HG03097 (cell line): ENCODE measurements at regions not wholly inside any gene's neighbourhood (a gene's known extent, or its start where the extent isn't known, plus 50 kb on each side); places are given as distances from the start of the nearest gene placed in this dataset.
"Not testable (repeated sequence)": the region's sequence is repeated elsewhere in the genome, so short reads cannot be mapped to it uniquely, and the experiment has no call there.

Experiments used
- ATAC-seq: cut with Tn5 transposase; IDR thresholded peaks from one replicate; pipeline ENCODE4 v1.9.1; 2021; ENCODE audit not compliant: unreplicated experiment, low FRiP score

DNA sequence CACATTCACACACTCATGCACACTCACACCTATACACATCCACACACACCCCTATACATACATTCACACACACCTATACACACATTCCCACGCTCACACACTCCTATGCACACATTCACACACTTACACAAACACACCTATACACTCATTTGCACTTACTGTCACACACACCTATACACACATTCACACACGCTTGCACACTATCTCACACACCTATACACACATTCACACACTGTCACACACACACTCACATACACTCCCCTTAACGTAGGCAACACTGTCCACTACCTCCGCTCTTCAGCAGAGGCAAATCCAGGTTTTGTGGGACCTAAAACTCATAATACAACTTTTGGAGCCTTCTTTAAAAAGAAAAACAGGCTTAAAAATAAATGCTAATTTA, 487.7 kb upstream of the CDH4 start:
- ATAC-seq, result no peak

- ATAC-seq, result no peak
Observed at GRCh38 chr20:60764771-60765170, 487.3 kb upstream of the CDH4 start.

DNA sequence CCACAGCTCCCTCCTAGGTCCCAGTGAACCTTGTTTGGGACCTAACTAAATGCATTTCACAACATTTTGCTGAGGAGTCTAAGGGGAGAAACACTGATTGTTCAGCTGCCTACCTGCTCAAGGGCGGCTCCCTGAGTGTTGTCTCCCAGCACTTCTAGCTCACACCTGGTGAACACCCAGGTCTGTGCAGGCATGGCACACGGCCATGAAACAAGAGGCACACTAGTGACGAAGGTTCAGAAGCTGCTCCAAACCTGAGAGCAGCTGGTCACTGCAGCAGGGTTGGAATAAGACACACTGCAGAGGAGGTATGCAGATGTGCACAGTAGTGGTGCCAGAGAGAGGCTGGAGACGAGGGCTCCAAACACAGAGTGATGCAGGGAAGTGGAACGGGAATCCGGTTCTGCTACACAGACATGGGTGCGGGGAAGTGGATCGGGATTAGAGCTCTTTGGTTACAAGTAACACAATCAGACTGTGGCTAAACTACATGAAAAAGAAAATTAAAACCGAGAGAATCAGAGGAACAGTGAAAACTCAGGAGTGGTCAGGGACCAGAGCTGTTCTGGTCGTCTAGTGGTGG, 486.1 kb upstream of the CDH4 start:
- no peak for ATAC-seq

DNA sequence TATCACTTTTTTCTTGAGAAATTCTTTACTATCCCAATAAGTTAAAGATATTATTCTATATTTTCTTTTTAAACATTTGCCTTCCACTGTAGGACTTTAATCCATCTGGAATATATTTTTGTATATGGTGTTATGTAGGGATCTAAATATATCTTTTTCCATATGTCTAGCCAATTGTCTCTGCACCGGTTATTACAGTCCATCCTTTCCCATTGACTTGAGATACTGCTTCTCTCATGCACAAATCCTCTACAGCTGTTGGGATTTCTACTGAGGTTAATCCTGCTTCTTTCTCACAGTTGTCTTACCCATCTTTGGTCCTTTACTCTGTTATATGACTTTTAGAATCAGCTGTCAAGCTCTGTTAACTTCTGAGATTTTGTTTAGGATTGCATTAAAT, 483.8 kb upstream of the CDH4 start:
- ATAC-seq, result no peak

GRCh38 chr20:60780388-60781025, 471.6 kb upstream of the CDH4 start:
- no peak for ATAC-seq

DNA sequence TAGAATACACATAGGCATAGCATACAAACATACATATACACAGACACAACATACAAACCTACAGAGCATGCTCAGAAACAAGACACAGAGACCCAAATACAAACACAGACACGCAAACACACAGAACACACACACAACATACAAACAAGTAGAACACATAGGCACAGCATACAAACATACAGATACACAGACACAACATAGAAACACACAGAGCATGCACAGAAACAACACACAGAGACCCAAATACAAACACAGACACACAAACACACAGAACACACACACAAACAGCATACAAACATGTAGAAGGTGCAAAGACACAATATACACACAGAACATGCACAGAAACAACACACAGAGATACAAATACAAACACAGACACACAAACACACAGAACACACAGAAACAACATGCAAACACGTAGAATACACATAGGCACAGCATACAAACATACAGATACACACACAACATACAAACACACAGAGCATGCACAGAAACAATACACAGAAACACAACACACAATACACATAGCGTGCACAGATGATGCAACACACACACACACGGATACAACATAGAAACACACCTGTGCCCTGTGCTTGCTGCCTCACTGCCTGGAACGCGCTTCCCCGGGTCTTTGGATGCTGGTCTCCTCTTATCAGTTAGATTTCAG, 469.0 kb upstream of the CDH4 start:
- no peak for ATAC-seq

- no peak for ATAC-seq
Observed at GRCh38 chr20:60785301-60785700, 466.8 kb upstream of the CDH4 start.

DNA sequence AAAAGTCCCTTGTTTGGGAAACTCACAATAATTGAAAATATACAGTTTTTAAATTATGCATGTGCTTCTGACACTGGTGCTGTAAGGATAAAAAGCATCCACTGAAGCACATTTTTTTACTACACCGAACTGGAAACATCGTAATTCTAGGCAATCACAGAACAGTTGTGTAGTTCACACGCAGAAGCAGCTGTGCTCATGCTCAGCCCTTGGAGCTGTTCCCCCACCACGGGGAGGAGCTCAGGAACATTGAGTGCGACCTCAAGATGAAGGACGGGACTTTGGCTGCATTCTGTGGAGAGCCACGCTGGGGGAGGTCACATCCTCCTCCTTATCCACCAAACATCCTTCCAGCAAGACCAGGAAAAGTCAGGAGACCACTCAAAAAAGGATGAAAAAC, 466.3 kb upstream of the CDH4 start:
- no peak for ATAC-seq

- no peak for ATAC-seq
Observed at GRCh38 chr20:60786686-60787217, 465.3 kb upstream of the CDH4 start.

DNA sequence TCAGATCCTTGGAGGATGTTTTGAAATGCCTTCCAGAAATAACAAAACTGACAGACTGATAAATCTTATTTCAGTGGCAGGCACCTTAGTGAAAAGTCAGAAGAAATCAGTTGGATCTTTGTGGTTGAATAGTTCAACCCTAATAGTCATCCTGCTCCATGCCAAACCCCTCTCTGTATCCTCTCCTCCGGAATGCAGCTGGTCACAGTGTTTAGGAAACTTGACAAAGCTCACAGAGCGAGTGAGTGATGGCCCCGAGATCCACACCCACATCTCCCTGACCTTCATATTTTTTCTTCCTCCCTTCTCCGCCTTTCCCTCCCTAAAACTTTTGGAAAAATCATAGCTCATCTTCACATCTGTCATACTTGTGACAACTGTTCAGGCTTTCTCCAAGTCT, 464.8 kb upstream of the CDH4 start:
- no peak for ATAC-seq

- no peak for ATAC-seq
Observed at GRCh38 chr20:60788070-60788469, 464.0 kb upstream of the CDH4 start.

- no peak for ATAC-seq
Observed at GRCh38 chr20:60789399-60789798, 462.7 kb upstream of the CDH4 start.

- ATAC-seq, result not testable (repeated sequence)
Observed at GRCh38 chr20:60790339-60790738, 461.7 kb upstream of the CDH4 start.

DNA sequence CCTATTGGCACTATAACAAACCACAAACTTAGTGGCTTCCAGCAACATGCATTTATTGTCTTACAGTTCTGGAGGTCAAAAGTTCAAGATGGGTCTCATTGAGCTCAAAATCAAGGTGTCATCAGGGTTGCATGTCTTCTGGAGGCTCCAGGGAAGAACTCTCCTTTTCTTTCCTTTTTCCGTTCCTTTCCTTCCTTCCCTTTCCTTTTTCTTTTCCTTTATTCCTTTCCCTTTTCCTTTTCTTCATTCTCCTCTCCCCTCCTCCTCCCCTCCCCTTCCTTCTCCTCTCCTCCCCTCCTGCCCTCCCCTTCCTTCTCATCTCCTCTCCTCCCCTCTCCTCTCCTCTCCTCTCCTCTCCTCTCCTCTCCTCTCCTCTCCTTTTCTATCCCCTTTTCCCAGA, 460.2 kb upstream of the CDH4 start:
- no peak for ATAC-seq

GRCh38 chr20:60792941-60793340, 459.1 kb upstream of the CDH4 start:
- ATAC-seq, result no peak

DNA sequence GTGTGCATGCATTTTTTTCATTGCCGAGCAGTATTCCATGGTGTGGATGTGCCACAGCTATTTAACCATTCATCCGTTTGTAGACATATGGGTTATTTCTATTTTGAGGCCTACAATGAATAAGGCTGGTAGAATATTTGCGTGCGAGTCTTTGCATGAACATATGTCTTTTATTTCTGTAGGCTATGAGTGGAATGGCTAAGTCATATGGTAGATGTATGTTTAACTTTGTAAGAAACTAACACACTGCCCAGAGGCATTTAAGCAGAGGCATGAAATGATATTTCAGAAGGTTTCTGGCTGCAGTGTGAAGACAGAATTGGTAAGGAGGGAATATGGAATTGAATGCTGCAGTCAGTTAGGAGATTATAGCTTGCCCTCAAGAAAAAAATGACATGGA, 457.4 kb upstream of the CDH4 start:
- ATAC-seq, result no peak

GRCh38 chr20:60795651-60796050, 456.4 kb upstream of the CDH4 start:
- no peak for ATAC-seq

GRCh38 chr20:60800185-60800584, 451.9 kb upstream of the CDH4 start:
- no peak for ATAC-seq

DNA sequence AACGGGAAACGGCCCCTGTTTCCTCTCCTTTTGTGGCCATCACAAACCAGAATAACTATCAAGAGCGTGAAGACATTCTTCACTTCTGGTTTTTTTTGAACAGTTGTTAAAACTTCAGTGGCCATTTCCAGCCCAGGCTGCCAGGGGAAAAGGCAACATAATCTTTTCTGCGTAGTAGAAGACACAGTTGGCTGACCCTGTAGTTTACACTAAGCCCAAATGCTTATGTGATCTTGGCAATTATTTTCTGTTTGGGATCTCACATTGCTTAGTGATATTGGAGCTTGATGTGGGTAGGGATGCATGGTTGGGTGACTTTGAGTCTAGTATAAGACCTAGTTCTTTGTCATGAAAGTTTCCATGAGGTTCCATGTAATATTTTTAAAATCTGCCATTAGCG, 449.4 kb upstream of the CDH4 start:
- ATAC-seq, result no peak

DNA sequence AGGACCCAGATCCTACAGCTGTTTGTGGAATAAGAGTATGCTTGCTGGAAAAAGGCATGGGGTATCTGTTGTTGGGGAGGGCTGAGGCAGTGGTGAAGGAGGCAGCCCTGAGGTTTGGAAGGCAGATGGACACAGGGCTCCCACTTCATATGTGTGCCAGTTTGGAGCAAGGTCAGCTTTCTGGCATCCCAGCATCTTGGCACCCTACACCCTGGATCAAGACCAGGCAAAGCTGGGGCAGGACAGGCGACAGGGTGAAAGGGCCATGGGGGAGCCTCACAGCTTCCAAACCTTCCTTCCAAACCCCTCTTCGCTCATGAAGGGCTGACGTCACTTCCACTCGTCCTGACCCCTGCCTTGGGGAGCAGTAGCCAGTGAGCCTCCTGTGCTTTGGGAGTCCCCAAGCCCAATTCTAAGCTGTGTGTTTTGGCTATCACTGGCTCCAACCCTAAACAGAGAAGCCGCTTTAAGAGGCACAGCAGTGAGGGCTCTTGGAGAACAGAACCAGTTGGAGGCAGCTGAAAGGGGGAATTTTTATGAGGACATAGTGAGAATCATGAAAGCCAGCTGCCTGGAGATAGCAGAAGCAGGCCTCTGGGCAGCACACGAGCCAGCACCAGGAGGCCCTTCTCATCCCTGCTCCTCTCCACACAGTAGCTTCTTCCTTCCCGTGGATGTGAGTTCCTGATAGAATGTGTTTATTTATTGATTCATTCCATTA, 448.6 kb upstream of the CDH4 start:
- ATAC-seq, result no peak

GRCh38 chr20:60804240-60804917, 447.7 kb upstream of the CDH4 start:
- no peak for ATAC-seq
